ENCODE measurements at regions not wholly inside any gene's neighbourhood (a gene's known extent, or its start where the extent isn't known, plus 50 kb on each side); places are given as distances from the start of the nearest gene placed in this dataset.

DNA sequence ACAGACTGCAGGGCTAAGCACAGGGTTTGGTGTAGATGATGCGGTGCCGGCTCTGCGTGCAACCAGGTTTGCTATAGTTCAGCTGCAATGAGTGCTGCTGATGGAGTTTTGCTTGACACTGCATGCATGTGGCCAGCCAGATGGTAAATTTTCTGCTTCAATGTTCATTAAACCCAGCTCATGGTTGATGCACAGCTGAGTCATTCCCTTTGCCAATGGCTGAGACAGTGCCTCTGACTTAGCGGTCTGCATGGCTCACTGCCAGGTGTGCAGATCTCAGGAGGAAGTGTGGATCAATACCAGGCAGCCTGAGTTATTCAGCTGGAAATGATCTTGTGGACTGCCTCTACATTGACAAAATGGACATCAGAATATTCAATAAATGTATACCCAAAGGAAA is 172.7 kb upstream of the ZP4 start:
- Mint-ChIP-seq H3K4me3 (no peak overlapping the region), H3K27me3 (ENCODE audit: low read depth) (no peaks in the 10 kb centered on the region), H3K4me1 (no peaks in the 10 kb centered on the region), H3K36me3 (ENCODE audit: insufficient read depth in 1 of 3, low read depth in 3 of 3) (peaks cover 4 to 8% (median 7%) of the 10 kb centered on the region in 3 experiments; a peak in 5 of 7 replicates), H3K27ac (no peak overlapping the region; a peak in 1 of 7 replicates), H3K9me3 (peaks cover 8 to 10% of the 10 kb centered on the region in 2 experiments)
- TF ChIP-seq, protein P1, sequence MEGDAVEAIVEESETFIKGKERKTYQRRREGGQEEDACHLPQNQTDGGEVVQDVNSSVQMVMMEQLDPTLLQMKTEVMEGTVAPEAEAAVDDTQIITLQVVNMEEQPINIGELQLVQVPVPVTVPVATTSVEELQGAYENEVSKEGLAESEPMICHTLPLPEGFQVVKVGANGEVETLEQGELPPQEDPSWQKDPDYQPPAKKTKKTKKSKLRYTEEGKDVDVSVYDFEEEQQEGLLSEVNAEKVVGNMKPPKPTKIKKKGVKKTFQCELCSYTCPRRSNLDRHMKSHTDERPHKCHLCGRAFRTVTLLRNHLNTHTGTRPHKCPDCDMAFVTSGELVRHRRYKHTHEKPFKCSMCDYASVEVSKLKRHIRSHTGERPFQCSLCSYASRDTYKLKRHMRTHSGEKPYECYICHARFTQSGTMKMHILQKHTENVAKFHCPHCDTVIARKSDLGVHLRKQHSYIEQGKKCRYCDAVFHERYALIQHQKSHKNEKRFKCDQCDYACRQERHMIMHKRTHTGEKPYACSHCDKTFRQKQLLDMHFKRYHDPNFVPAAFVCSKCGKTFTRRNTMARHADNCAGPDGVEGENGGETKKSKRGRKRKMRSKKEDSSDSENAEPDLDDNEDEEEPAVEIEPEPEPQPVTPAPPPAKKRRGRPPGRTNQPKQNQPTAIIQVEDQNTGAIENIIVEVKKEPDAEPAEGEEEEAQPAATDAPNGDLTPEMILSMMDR (conservative IDR thresholded peaks at IDR 0.05), result no peak
- Histone ChIP-seq H3K79me2 (ENCODE audit: insufficient read depth, low read length) (no peaks in the 10 kb centered on the region), H2BK120ac (ENCODE audit: low read depth, low read length, poor library complexity, severe bottlenecking) (no peak overlapping the region), H2AK5ac (ENCODE audit: insufficient read length, low read length) (no peak overlapping the region), H3K23ac (ENCODE audit: insufficient read length, low read depth, low read length) (no peak overlapping the region), H2BK15ac (ENCODE audit: low read depth, low read length) (no peak overlapping the region), H3K27ac (ENCODE audit: insufficient read length, low read depth, low read length) (no peak overlapping the region), H3K14ac (ENCODE audit: insufficient read depth, low read length) (no peak overlapping the region), H4K8ac (replicated peaks; ENCODE audit: insufficient read length, low read depth, low read length) (no peak overlapping the region), H3K4ac (ENCODE audit: low read depth, low read length) (no peak overlapping the region), H4K20me1 (ENCODE audit: control insufficient read depth, insufficient read depth, insufficient read length) (no peaks in the 10 kb centered on the region), H2BK5ac (ENCODE audit: insufficient read length, low read length) (no peak overlapping the region), H4K5ac (ENCODE audit: insufficient read length, low read depth, low read length) (no peak overlapping the region), H3K9me3 (ENCODE audit: control insufficient read depth, low read depth, low read length) (no peaks in the 10 kb centered on the region), H3K79me1 (ENCODE audit: insufficient read depth, low read depth, low read length, poor library complexity, severe bottlenecking) (no peaks in the 10 kb centered on the region), H3K9ac (ENCODE audit: extremely low read depth, insufficient read length, low read length) (no peak overlapping the region), H4K91ac (ENCODE audit: insufficient read length, low read depth, low read length) (no peak overlapping the region), H2AFZ (ENCODE audit: low read length) (no peak overlapping the region), H3K23me2 (ENCODE audit: insufficient read length, low read depth, low read length, poor library complexity, severe bottlenecking) (no peaks in the 10 kb centered on the region), H3K4me1 (ENCODE audit: insufficient read depth, low read length) (no peaks in the 10 kb centered on the region), H3K56ac (ENCODE audit: insufficient read length, low read depth, low read length) (no peak overlapping the region), H2BK20ac (ENCODE audit: low read depth, low read length, poor library complexity, severe bottlenecking) (no peak overlapping the region), H3K4me2 (ENCODE audit: insufficient read depth, insufficient read length, low read length) (no peak overlapping the region), H3K18ac (ENCODE audit: insufficient read length, low read depth, low read length) (no peak overlapping the region), H2BK12ac (ENCODE audit: insufficient read length, low read depth, low read length) (no peak overlapping the region), H3T11ph (ENCODE audit: low read length) (no peak overlapping the region), H3K27me3 (ENCODE audit: insufficient read depth, low read length) (no peaks in the 10 kb centered on the region)
- no peak for DNase-seq
- WGBS (ENCODE audit: extremely low coverage, insufficient read length, low lambda C conversion rate), result no CpG with 5 or more reads among the region's 4 CpGs
